AG08396 (cell line): ENCODE measurements at regions not wholly inside any gene's neighbourhood (a gene's known extent, or its start where the extent isn't known, plus 50 kb on each side); places are given as distances from the start of the nearest gene placed in this dataset.

Experiments used
- DNase-seq: peaks from one replicate; pipeline ENCODE4 v3.0.0; 2012; ENCODE audit warnings: low spot score, mixed read lengths

- no peak for DNase-seq
These were observed 333.2 kb downstream of the RPS24 start for GRCh38 chr10:78366663-78367411.

- DNase-seq, result no peak
These were observed 334.1 kb downstream of the RPS24 start for GRCh38 chr10:78367751-78368150.

DNA sequence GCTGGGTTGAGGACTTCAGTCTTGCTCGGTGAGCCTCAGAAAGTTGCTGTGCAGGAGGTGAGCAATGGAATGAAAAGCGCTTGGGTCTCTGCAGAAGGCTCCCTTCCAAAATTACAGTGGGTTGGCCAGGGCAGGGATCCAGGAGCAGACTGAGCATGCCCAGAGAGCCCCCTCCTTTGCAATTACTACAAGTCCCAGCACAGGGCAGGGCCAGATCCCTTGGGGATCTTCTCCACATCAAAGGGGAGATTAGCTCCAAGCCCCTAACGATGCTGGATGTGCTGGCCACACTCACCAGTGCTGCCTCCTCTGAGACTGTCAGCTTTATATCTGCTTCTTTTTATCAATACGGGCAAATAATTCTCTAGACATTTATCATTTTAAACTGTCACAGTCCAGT lies 337.5 kb downstream of the RPS24 start:
- DNase-seq, result no peak

GRCh38 chr10:78372806-78373205 lies 339.1 kb downstream of the RPS24 start:
- DNase-seq, result no peak

GRCh38 chr10:78374331-78375028 lies 340.8 kb downstream of the RPS24 start:
- no peak for DNase-seq

DNA sequence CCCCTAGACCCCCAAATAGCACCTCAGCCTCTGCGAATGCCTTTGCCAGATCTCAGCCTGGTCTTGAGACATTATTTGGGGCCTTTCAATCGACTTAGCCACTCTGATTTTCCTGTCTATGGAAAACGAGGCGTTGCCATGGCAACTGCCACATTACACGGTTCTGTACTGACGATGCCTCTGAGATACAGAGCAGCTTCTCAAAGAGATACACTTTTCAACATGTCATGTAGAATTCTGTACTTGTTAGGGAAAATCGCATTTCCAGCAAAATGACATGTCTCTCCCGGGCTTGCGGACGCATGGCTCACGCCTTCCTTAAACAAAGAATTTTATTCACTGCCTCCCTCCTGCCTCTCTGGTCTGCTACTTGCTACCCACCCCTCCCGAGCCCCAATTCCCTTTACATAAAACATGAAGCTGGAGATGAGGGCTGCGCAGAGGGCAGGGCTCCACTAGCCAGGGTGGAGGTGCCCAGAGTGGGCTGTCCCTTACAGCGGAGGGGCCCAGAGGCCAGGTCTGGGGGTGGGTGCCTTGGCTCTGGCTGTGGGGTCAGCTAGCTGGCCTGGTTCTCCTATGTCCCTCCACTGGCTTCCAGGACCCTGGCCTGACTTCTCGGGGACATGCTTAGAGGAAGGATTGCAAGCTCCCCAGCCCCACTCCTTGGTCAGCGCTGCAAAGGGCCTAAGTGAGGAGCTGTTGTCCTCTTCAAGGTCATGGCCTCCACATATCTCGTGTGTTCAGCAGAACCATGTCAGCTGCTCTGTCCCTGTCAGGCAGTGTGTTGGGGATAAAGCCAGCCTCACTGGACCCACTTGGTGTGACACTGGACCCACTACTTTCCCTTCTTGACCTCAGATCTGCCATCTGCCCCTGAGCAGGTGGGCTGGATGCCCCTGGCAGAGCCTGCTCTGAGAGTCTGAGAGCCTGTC lies 342.5 kb downstream of the RPS24 start:
- no peak for DNase-seq

DNA sequence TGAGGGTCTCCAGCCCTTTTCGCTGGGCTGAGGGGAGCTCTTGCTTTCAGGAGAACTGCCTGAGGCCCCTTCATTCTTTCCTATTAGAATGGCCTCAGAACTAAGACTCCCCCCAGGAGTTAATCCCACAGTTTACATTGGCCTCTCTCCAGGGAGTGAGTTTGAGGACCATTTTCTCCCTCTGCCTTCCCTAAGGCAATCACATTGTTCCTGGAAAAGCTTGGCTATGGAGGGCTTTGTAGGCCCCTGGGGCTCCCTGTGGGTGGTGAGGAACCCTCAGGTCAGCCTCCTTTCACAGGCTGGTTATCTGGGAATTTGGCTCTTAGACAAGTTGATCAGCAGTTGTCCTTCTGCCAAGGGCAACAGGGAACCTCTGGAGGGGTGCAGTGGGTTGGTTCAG lies 343.7 kb downstream of the RPS24 start:
- DNase-seq, result no peak

DNA sequence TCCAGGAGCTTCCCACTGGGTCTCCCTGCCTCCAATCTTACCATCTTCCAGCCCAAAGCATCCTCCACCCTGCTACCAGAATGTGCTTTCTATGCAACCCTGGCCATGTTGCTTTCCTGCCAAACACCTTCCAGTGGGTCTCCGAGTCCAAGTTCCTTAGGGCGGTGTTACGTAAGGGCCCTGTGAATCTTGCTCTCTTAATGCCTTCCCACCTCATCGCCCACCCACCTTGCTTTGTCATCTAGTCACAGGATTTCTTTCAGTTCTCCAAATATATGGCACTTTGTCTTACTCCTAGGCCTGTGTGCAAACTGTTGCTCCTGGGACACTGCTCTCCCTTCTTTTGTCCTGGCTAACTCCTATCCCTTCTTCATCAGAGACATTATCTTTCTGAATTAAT lies 344.5 kb downstream of the RPS24 start:
- DNase-seq, result no peak

GRCh38 chr10:78381107-78381506 lies 347.4 kb downstream of the RPS24 start:
- DNase-seq, result no peak

GRCh38 chr10:78382047-78382446 lies 348.4 kb downstream of the RPS24 start:
- DNase-seq, result no peak

DNA sequence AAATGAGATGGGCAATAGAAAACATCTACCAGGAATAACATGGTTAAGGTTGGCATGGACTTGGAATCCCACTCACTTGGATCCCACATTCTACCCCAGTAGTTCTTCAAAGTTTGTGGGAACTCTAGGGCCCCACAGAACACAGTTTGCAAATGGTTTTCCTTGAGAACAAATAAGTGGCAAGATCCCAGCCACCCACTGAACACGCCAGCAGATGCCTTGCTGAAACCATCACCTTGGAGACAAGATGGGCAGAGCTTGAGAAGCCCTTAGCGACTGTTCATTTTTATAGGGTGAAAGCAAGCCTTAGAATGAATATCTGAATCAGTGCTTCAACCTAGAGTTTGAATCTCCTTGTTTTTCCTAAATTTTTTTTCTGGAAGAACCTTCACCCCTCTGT lies 349.1 kb downstream of the RPS24 start:
- no peak for DNase-seq

DNA sequence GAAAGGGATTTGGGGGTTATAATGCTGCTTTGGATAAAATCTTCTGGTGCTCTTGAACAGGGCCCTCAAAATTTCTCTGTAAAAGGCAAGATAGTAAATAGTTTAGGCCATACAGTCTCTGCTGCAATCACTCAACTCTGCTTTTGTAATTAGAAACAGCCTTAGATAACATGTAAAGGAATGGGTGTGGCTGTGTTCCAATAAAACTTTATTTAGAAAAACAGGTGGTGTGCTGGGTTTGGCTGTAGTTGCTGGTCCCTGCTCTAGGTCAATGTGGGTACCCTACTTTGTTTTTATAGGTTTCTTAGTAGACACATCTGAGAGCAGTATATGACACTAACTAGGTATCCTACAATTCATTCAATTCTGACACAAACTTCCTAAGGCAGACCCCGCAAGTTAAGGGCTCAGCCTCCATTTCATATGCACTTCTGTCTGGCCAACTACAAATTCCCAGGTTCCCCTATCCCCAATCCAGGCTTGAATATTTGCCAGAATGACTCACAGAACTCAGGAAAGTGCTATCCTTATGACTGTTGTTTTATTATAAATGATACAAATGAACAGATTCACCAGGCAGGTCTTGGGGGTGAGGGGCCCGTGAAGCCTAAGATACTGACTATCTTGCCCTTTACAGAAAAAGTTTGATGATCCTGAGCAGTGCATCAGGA lies 349.9 kb downstream of the RPS24 start:
- no peak for DNase-seq

DNA sequence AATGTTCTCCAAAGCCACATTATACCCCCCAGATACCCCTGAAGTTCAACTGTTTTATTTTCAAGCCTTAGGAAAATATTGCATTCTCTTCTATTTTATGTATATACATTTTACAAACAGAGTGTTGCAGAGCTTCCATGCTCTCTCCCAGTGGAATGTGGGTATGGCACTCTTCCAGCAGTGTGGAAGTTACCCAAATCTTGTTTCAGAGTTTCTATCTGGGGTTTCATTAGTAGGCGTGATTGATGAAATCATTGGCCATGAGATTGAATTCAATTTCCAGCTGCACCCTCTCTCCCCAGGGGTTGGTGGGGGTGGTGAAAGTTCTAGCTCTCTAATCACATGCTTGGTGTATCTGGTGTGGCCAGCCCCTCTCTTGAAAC lies 350.4 kb downstream of the RPS24 start:
- no peak for DNase-seq

- no peak for DNase-seq
These were observed 351.9 kb downstream of the RPS24 start for GRCh38 chr10:78385599-78385998.

DNA sequence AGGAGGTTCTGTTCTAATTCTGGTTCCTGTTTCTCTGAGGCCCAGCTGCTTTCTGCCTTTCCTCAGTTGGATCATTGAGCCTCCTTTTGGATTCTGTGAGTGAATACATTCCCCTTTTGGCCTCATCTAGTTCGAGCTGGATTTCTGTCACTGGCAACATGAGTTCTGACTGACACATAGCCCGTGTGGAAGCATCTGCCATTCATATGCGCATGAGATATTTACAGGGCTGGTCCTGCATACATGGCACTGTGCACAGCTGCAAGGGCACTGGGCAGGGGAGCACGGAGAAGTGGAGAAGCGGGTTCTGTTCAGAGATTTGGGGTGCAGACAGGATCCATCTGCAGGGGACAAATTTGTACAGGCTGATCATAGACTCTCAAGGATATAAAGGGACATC lies 352.8 kb downstream of the RPS24 start:
- no peak for DNase-seq

GRCh38 chr10:78388331-78389050 lies 354.8 kb downstream of the RPS24 start:
- DNase-seq, result no peak

- no peak for DNase-seq
These were observed 355.8 kb downstream of the RPS24 start for GRCh38 chr10:78389419-78389818.

DNA sequence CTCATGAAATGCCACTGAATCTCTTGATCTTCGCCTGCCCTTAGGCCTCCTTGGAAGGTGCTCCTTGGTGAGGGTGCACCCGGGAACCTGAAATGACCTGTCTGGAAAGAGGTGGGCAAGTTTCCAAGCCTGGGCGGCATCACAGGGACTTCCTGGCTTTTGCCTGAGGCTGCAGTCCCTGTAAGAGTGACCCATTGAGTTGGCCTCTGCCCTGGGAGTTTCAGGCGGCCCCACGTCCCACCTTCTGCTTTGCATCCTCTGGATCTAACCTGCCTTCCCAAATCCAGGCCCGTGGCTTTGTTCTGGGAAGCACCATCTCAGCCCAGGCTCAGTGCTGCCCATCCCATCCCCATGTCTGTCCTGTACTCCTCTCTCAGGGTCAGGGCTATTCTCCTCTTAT lies 356.4 kb downstream of the RPS24 start:
- no peak for DNase-seq

- no peak for DNase-seq
These were observed 357.2 kb downstream of the RPS24 start for GRCh38 chr10:78390817-78391216.

DNA sequence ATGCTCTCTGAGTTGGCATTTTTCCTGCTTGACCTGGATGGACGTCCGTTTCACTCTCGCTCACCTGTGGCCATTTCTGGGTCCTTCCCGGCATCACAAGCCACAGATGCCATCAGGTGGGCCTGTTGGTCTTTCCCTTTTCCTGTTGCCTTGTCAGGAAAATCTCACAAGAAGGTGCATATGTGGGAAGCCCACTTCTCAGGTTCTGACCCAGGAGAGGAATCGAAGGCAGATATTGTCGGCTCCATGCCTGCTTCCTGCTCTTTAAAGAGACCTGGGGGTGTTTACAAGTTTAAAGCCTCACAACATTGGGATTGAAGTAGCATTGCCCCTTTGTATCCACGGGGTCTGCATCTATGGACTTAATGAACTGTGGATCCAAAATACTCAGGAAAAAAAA lies 357.9 kb downstream of the RPS24 start:
- no peak for DNase-seq

GRCh38 chr10:78392197-78392596 lies 358.5 kb downstream of the RPS24 start:
- no peak for DNase-seq

DNA sequence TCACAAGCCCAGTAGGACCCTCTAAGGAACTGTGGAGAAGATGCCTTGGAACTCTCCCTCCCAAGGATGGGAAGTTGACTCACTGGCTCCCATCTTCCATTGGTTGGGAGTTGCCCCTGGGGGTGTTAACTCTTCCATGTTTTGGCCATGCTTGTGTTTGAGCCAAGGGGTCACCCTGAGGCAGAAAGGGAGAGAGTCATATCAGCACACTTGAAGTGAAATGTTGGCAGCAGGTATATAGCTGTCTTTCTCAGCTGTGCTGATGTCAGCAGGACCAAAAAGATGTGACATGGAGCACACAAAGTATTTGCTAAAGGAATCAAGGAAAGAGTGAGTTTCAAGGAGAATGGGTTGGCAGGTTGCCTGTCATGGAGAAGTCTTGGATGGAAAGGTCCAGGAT lies 359.4 kb downstream of the RPS24 start:
- no peak for DNase-seq
